HCT116 (cell line): ENCODE measurements at regions not wholly inside any gene's neighbourhood (a gene's known extent, or its start where the extent isn't known, plus 50 kb on each side); places are given as distances from the start of the nearest gene placed in this dataset.

Source experiments
- ATAC-seq: fragments of 200-7000 bp; cut with Tn5 transposase; 2 replicates; pipeline ENCODE4 v1.9.1; 2020; ENCODE audit warnings: mild to moderate bottlenecking, moderate library complexity
- BruUV-seq: library from RNA; stranded (reverse); fragments of 400-500 nt; replicated peaks from 2 replicates; lab custom pipeline; 2021; lab: Mats Ljungman, UMichigan
- CTCF ChIA-PET: fragments of 300-600 bp; sonication (Branson Sonifier 250); formaldehyde crosslinking; loops from one replicate; lab custom pipeline; 2021; ENCODE audit warnings: antibody characterized with exemption; lab: Charles Lee
- POLR2A ChIA-PET: fragments of 300-600, 350-600 bp; sonication (Branson Sonifier 250); formaldehyde crosslinking; loops from one replicate; lab custom pipeline; 2021; ENCODE audit warnings: antibody characterized with exemption; lab: Charles Lee
- RAD21 ChIA-PET, 2 experiments: fragments of 300-600 bp; sonication (Branson Sonifier 250); formaldehyde crosslinking; loops; one replicate each; lab custom pipeline; 2023; ENCODE audit warnings: low total read pairs in 2 of 2; ENCODE audit not compliant: uncharacterized antibody in 2 of 2, unreplicated experiment in 2 of 2, low non-redundant PET in 1 of 2; lab: Charles Lee
- DNase-seq: peaks from one replicate; pipeline ENCODE4 v3.0.0-alpha.2; 2010; ENCODE audit warnings: low read depth, low spot score
- H2AFZ ChIP-seq: fragments of 200-600 bp; shearing (Covaris generic), sonication (generic); 2 replicates; pipeline ENCODE4 v1.6.1; 2017; ENCODE audit warnings: low read depth, mixed run types, mixed read lengths, antibody characterized with exemption, low read length; ENCODE audit not compliant: poor library complexity, severe bottlenecking
- H3K27ac ChIP-seq: 2 replicates; pipeline ENCODE4 v1.5.1; 2012; ENCODE audit warnings: low read depth, low read length
- H3K27me3 ChIP-seq: fragments of 200-600 bp; sonication (generic); 2 replicates; pipeline ENCODE4 v1.6.1; 2016; ENCODE audit warnings: mixed run types, low read length, mixed read lengths; ENCODE audit not compliant: insufficient read depth
- H3K36me3 ChIP-seq, 2 experiments: fragments of 200-500 bp in 1 of 2; fragments of 200-600 bp in 1 of 2; sonication (Bioruptor generic) in 1 of 2; sonication (generic) in 1 of 2; 2 replicates each; pipeline versions ENCODE4 v1.5.1 to v1.6.1; 2014 to 2016; ENCODE audit warnings: low read length in 2 of 2, inconsistent platforms in 1 of 2, mixed read lengths in 1 of 2, mixed run types in 1 of 2; ENCODE audit not compliant: insufficient read depth in 2 of 2, control insufficient read depth in 1 of 2
- H3K4me1 ChIP-seq, 2 experiments: fragments of 200-600 bp in 1 of 2; sonication (generic) in 1 of 2; 2 replicates each; pipeline versions ENCODE4 v1.5.1 to v1.6.1; 2012 to 2017; ENCODE audit warnings: low read length in 2 of 2, inconsistent platforms in 1 of 2, mild to moderate bottlenecking in 1 of 2, mixed read lengths in 1 of 2, mixed run types in 1 of 2, moderate library complexity in 1 of 2; ENCODE audit not compliant: insufficient read depth in 2 of 2, control insufficient read depth in 1 of 2
- H3K4me2 ChIP-seq: fragments of 200-600 bp; sonication (generic); 2 replicates; pipeline ENCODE4 v1.6.1; 2017; ENCODE audit warnings: mixed run types, low read length, mixed read lengths
- H3K4me3 ChIP-seq, 2 experiments: fragments of 200-600 bp in 1 of 2; sonication (generic) in 1 of 2; replicated peaks in 1 of 2; 2 replicates each; pipeline ENCODE4 v1.5.1; 2011 to 2016; ENCODE audit warnings: low read length in 2 of 2, control low read depth in 1 of 2, low read depth in 1 of 2, mild to moderate bottlenecking in 1 of 2, mixed read lengths in 1 of 2, mixed run types in 1 of 2
- H3K79me2 ChIP-seq: fragments of 200-600 bp; sonication (generic); 2 replicates; pipeline ENCODE4 v1.6.1; 2017; ENCODE audit warnings: mild to moderate bottlenecking, mixed run types, low read length, moderate library complexity, mixed read lengths; ENCODE audit not compliant: insufficient read depth
- H3K9ac ChIP-seq: fragments of 200-600 bp; sonication (generic); 2 replicates; pipeline ENCODE4 v1.6.1; 2016; ENCODE audit warnings: low read length, mixed read lengths
- H3K9me2 ChIP-seq: fragments of 200-600 bp; sonication (generic), shearing (Covaris generic); 2 replicates; pipeline ENCODE4 v1.6.1; 2017; ENCODE audit warnings: mixed run types, mild to moderate bottlenecking, moderate library complexity; ENCODE audit not compliant: insufficient read depth
- H3K9me3 ChIP-seq, 2 experiments: fragments of 200-500 bp in 1 of 2; fragments of 200-600 bp in 1 of 2; sonication (Bioruptor generic) in 1 of 2; sonication (generic) in 1 of 2; 2 replicates each; pipeline ENCODE4 v1.6.1; 2014 to 2017; ENCODE audit warnings: low read length in 2 of 2, mixed read lengths in 2 of 2, inconsistent platforms in 1 of 2, low read depth in 1 of 2, mild to moderate bottlenecking in 1 of 2, mixed run types in 1 of 2, moderate library complexity in 1 of 2; ENCODE audit not compliant: control insufficient read depth in 1 of 2, insufficient read depth in 1 of 2
- H4K20me1 ChIP-seq: fragments of 200-600 bp; sonication (generic), shearing (Covaris generic); 2 replicates; pipeline ENCODE4 v1.6.1; 2017; ENCODE audit warnings: mixed run types, mild to moderate bottlenecking, moderate library complexity; ENCODE audit not compliant: insufficient read depth
- RAD21 ChIP-seq: IDR thresholded peaks from 2 replicates; pipeline ENCODE4 v1.6.1; 2012; ENCODE audit warnings: low read depth, mild to moderate bottlenecking
- SIN3A ChIP-seq: IDR thresholded peaks from 2 replicates; pipeline ENCODE4 v1.6.1; 2012; ENCODE audit warnings: low read depth
- SP1 ChIP-seq: IDR thresholded peaks from 2 replicates; pipeline ENCODE4 v1.6.1; 2012; ENCODE audit warnings: low read depth
- SRF ChIP-seq: IDR thresholded peaks from 2 replicates; pipeline ENCODE4 v1.6.1; 2012; ENCODE audit warnings: low read depth
- ZBTB33 ChIP-seq: IDR thresholded peaks from 2 replicates; pipeline ENCODE4 v1.6.1; 2011; ENCODE audit warnings: mild to moderate bottlenecking, low read length, moderate library complexity; ENCODE audit not compliant: insufficient replicate concordance; ENCODE audit errors: extremely low read depth
- ZNF274 ChIP-seq: fragments of 200-500 bp; sonication (Bioruptor generic); IDR thresholded peaks from 2 replicates; pipeline ENCODE4 v1.6.1; 2014; ENCODE audit warnings: mild to moderate bottlenecking, low read depth, low read length, inconsistent platforms
- intact Hi-C: fragments of 100-400 bp; cut with micrococcal nuclease; formaldehyde crosslinking; loops from 2 replicates; pipeline ENCODE4 v1.10.0; 2022
- TF ChIP-seq, protein P1 (sequence below): IDR thresholded peaks from 2 replicates; pipeline ENCODE4 v1.6.1; 2012; ENCODE audit warnings: low read depth
- TF ChIP-seq, protein P2 (sequence below), 3 experiments: fragments of 200-600 bp in 1 of 3; sonication (generic) in 1 of 3; IDR thresholded peaks in 2 of 3; conservative IDR thresholded peaks in 1 of 3; 2 replicates each; pipeline ENCODE4 v1.5.1; 2012 to 2017; ENCODE audit warnings: low read depth in 2 of 3, low read length in 2 of 3, antibody characterized with exemption in 1 of 3, borderline replicate concordance in 1 of 3, control low read depth in 1 of 3, mild to moderate bottlenecking in 1 of 3, mixed read lengths in 1 of 3, mixed run types in 1 of 3, moderate library complexity in 1 of 3; ENCODE audit not compliant: insufficient read depth in 1 of 3
- TF ChIP-seq, protein P3 (sequence below): IDR thresholded peaks from 2 replicates; pipeline ENCODE4 v1.6.1; 2012

- Histone ChIP-seq H3K27me3 (no peaks in the 10 kb centered on the region), H3K9me3 (no peaks in the 10 kb centered on the region), H2AFZ (no peak overlapping the region), H3K9me2 (no peaks in the 10 kb centered on the region), H3K4me3 (no peak overlapping the region), H3K4me2 (no peak overlapping the region), H3K27ac (no peak overlapping the region), H3K79me2 (no peaks in the 10 kb centered on the region), H4K20me1 (no peaks in the 10 kb centered on the region), H3K9ac (no peak overlapping the region), H3K4me1 (no peaks in the 10 kb centered on the region), H3K36me3 (no peaks in the 10 kb centered on the region)
- BruUV-seq: no TSS peak
- ChIA-PET POLR2A (no interaction called here), RAD21 (no interaction called here), CTCF (no interaction called here)
- TF ChIP-seq RAD21 (no peak), SP1 (no peak), SRF (no peak), ZBTB33 (no peak), ZNF274 (no peak), SIN3A (no peak)
- TF ChIP-seq, protein P1, sequence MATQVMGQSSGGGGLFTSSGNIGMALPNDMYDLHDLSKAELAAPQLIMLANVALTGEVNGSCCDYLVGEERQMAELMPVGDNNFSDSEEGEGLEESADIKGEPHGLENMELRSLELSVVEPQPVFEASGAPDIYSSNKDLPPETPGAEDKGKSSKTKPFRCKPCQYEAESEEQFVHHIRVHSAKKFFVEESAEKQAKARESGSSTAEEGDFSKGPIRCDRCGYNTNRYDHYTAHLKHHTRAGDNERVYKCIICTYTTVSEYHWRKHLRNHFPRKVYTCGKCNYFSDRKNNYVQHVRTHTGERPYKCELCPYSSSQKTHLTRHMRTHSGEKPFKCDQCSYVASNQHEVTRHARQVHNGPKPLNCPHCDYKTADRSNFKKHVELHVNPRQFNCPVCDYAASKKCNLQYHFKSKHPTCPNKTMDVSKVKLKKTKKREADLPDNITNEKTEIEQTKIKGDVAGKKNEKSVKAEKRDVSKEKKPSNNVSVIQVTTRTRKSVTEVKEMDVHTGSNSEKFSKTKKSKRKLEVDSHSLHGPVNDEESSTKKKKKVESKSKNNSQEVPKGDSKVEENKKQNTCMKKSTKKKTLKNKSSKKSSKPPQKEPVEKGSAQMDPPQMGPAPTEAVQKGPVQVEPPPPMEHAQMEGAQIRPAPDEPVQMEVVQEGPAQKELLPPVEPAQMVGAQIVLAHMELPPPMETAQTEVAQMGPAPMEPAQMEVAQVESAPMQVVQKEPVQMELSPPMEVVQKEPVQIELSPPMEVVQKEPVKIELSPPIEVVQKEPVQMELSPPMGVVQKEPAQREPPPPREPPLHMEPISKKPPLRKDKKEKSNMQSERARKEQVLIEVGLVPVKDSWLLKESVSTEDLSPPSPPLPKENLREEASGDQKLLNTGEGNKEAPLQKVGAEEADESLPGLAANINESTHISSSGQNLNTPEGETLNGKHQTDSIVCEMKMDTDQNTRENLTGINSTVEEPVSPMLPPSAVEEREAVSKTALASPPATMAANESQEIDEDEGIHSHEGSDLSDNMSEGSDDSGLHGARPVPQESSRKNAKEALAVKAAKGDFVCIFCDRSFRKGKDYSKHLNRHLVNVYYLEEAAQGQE: no peak
- TF ChIP-seq, protein P2, sequence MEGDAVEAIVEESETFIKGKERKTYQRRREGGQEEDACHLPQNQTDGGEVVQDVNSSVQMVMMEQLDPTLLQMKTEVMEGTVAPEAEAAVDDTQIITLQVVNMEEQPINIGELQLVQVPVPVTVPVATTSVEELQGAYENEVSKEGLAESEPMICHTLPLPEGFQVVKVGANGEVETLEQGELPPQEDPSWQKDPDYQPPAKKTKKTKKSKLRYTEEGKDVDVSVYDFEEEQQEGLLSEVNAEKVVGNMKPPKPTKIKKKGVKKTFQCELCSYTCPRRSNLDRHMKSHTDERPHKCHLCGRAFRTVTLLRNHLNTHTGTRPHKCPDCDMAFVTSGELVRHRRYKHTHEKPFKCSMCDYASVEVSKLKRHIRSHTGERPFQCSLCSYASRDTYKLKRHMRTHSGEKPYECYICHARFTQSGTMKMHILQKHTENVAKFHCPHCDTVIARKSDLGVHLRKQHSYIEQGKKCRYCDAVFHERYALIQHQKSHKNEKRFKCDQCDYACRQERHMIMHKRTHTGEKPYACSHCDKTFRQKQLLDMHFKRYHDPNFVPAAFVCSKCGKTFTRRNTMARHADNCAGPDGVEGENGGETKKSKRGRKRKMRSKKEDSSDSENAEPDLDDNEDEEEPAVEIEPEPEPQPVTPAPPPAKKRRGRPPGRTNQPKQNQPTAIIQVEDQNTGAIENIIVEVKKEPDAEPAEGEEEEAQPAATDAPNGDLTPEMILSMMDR (IDR thresholded peaks at IDR 0.05 in 2 of 3, conservative IDR thresholded peaks at IDR 0.05 in 1 of 3; ENCODE audit: borderline replicate concordance in 1 of 3, insufficient read depth in 1 of 3, low read depth in 2 of 3, low read length in 2 of 3): no peak
- TF ChIP-seq, protein P3, sequence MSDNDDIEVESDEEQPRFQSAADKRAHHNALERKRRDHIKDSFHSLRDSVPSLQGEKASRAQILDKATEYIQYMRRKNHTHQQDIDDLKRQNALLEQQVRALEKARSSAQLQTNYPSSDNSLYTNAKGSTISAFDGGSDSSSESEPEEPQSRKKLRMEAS: no peak
- no peak for ATAC-seq
- intact Hi-C loops: no loop called here
- no peak for DNase-seq
These were observed 202.6 kb downstream of the ZNF462 start for GRCh38 chr9:107065549-107065948.
